HepG2 (cell line): ENCODE measurements at regions not wholly inside any gene's neighbourhood (a gene's known extent, or its start where the extent isn't known, plus 50 kb on each side); places are given as distances from the start of the nearest gene placed in this dataset.

ENCODE experiments used
- ATAC-seq: fragments of 200-7000 bp; cut with Tn5 transposase; 3 replicates; pipeline ENCODE4 v1.9.1; 2020; ENCODE audit warnings: mild to moderate bottlenecking, moderate library complexity
- BruUV-seq: library from RNA; stranded (reverse); fragments of 400-500 nt; replicated peaks from 2 replicates; lab custom pipeline; 2021; lab: Mats Ljungman, UMichigan
- CTCF ChIA-PET: fragments of 300-600 bp; formaldehyde crosslinking; extraction: SDS; loops from one replicate; lab custom pipeline; 2021; ENCODE audit warnings: low total read pairs, inconsistent platforms, low intra/inter-chr PET ratio; lab: Yijun Ruan, JAX
- POLR2A ChIA-PET: fragments of 350-600 bp; sonication (Branson Sonifier 250); formaldehyde crosslinking; loops from one replicate; lab custom pipeline; 2020; ENCODE audit warnings: antibody characterized with exemption, inconsistent platforms; lab: Yijun Ruan, JAX
- DNase-seq: peaks from one replicate; pipeline ENCODE4 v3.0.0-alpha.2; 2015; ENCODE audit warnings: low spot score
- FAIRE-seq: peaks from 3 replicates; lab custom pipeline; 2011; peaks lifted over from hg19 to GRCh38; lab: Jason Lieb, UNC
- H2AFZ ChIP-seq: one replicate; pipeline ENCODE4 v1.6.1; 2011; ENCODE audit warnings: low read length, inconsistent platforms
- H3K27ac ChIP-seq: fragments of 300-600 bp; 3 replicates; pipeline ENCODE4 v1.8.0; 2011; ENCODE audit warnings: mixed run types, mild to moderate bottlenecking, mixed read lengths, low read length, inconsistent platforms; ENCODE audit not compliant: insufficient read depth; ENCODE audit errors: extremely low read length
- H3K27me3 ChIP-seq, 2 experiments: fragments of 200-600 bp in 1 of 2; 2 replicates in 1 of 2; 3 replicates in 1 of 2; pipeline versions ENCODE4 v1.6.0 to v1.8.0; 2011; ENCODE audit warnings: low read length in 2 of 2, mild to moderate bottlenecking in 2 of 2, moderate library complexity in 2 of 2, inconsistent platforms in 1 of 2; ENCODE audit not compliant: insufficient read depth in 2 of 2, control insufficient read depth in 1 of 2
- H3K36me3 ChIP-seq, 2 experiments: fragments of 200-600 bp in 1 of 2; replicated peaks in 1 of 2; 2 replicates in 1 of 2; 3 replicates in 1 of 2; pipeline versions ENCODE4 v1.5.1 to v1.8.0; 2011; ENCODE audit warnings: low read length in 2 of 2, inconsistent platforms in 1 of 2; ENCODE audit not compliant: insufficient read depth in 2 of 2, control insufficient read depth in 1 of 2
- H3K4me1 ChIP-seq: 2 replicates; pipeline ENCODE4 v1.5.1; 2012; ENCODE audit warnings: low read length, inconsistent platforms; ENCODE audit not compliant: insufficient read depth
- H3K4me2 ChIP-seq: 2 replicates; pipeline ENCODE4 v1.6.0; 2011; ENCODE audit warnings: low read depth, low read length, inconsistent platforms
- H3K4me3 ChIP-seq, 3 experiments: fragments of 200-600 bp in 1 of 3; sonication (generic), shearing (Covaris generic) in 1 of 3; replicated peaks in 1 of 3; 2 replicates each; pipeline ENCODE4 v1.5.1; 2011 to 2016; ENCODE audit warnings: low read length in 3 of 3, inconsistent platforms in 2 of 3, low read depth in 2 of 3, mild to moderate bottlenecking in 2 of 3, control low read depth in 1 of 3, mixed read lengths in 1 of 3; ENCODE audit not compliant: insufficient read depth in 1 of 3
- H3K79me2 ChIP-seq: one replicate; pipeline ENCODE4 v1.6.1; 2011; ENCODE audit warnings: low read length, inconsistent platforms; ENCODE audit not compliant: insufficient read depth
- H3K9ac ChIP-seq: 2 replicates; pipeline ENCODE4 v1.6.0; 2011; ENCODE audit warnings: mild to moderate bottlenecking, low read depth, low read length, inconsistent platforms; ENCODE audit not compliant: insufficient read depth
- H3K9me3 ChIP-seq: 2 replicates; pipeline ENCODE4 v1.5.1; 2012; ENCODE audit warnings: mild to moderate bottlenecking, low read length
- H4K20me1 ChIP-seq: 2 replicates; pipeline ENCODE4 v1.6.0; 2011; ENCODE audit warnings: inconsistent platforms, mild to moderate bottlenecking, low read length, moderate library complexity; ENCODE audit not compliant: insufficient read depth
- ATF7-NPFF ChIP-seq: sonication (generic); formaldehyde crosslinking; IDR thresholded peaks from 2 replicates; pipeline ENCODE4 v1.8.1; 2023; ENCODE audit warnings: mild to moderate bottlenecking, low read depth, missing genetic modification reagents, moderate library complexity
- MED8 ChIP-seq: sonication (generic); formaldehyde crosslinking; IDR thresholded peaks from 2 replicates; pipeline ENCODE4 v1.8.1; 2023; ENCODE audit warnings: mild to moderate bottlenecking, missing genetic modification reagents; ENCODE audit not compliant: insufficient replicate concordance
- MLXIP ChIP-seq: sonication (generic); formaldehyde crosslinking; IDR thresholded peaks from 2 replicates; pipeline ENCODE4 v1.9.0; 2021; ENCODE audit warnings: missing genetic modification reagents, borderline replicate concordance
- POLR2AphosphoS2 ChIP-seq: IDR thresholded peaks from 2 replicates; pipeline ENCODE4 v1.6.1; 2011; ENCODE audit warnings: low read depth, low read length, improper control_type of control experiment
- SAFB2 ChIP-seq: sonication (generic); formaldehyde crosslinking; IDR thresholded peaks from 2 replicates; pipeline ENCODE4 v1.5.1; 2020; ENCODE audit warnings: missing genetic modification reagents, low read depth, mild to moderate bottlenecking, borderline replicate concordance
- ZFAT ChIP-seq: sonication (generic); formaldehyde crosslinking; conservative IDR thresholded peaks from 2 replicates; pipeline ENCODE4 v1.8.1; 2023; ENCODE audit warnings: missing genetic modification reagents, inconsistent platforms
- ZFP82 ChIP-seq: sonication (generic); formaldehyde crosslinking; IDR thresholded peaks from 2 replicates; pipeline ENCODE4 v1.5.1; 2020; ENCODE audit warnings: mild to moderate bottlenecking, missing genetic modification reagents, borderline replicate concordance
- ZNF180 ChIP-seq: sonication (generic); formaldehyde crosslinking; IDR thresholded peaks from 2 replicates; pipeline ENCODE4 v1.4.0; 2020; ENCODE audit warnings: low read depth, missing genetic modification reagents, borderline replicate concordance
- ZNF232 ChIP-seq: sonication (generic); formaldehyde crosslinking; IDR thresholded peaks from 2 replicates; pipeline ENCODE4 v1.4.0; 2020; ENCODE audit warnings: missing genetic modification reagents, borderline replicate concordance
- ZNF337 ChIP-seq: sonication (generic); formaldehyde crosslinking; IDR thresholded peaks from 2 replicates; pipeline ENCODE4 v1.5.1; 2020; ENCODE audit warnings: missing genetic modification reagents, low read depth, mild to moderate bottlenecking, borderline replicate concordance
- ZNF543 ChIP-seq: sonication (generic); formaldehyde crosslinking; IDR thresholded peaks from 2 replicates; pipeline ENCODE4 v1.4.0; 2020; ENCODE audit warnings: mild to moderate bottlenecking, missing genetic modification reagents
- ZSCAN25 ChIP-seq: sonication (generic); formaldehyde crosslinking; IDR thresholded peaks from 2 replicates; pipeline ENCODE4 v1.8.0; 2022; ENCODE audit warnings: mild to moderate bottlenecking, missing genetic modification reagents
- WGBS: methylation state at CpG from one replicate; pipeline ENCODE4 v1.1.6; 2017; ENCODE audit warnings: low lambda C conversion rate; 5-methylcytosine and 5-hydroxymethylcytosine counted together
- in situ Hi-C: cut with HindIII; loops from 2 replicates; pipeline ENCODE4 v1.10.0; 2017; ENCODE audit warnings: low pct_unique_long_range_greater_than_20kb; ENCODE audit not compliant: extremely low pct_ligation_motif_present
- intact Hi-C: fragments of 100-400 bp; cut with micrococcal nuclease; formaldehyde crosslinking; loops from one replicate; pipeline ENCODE4 v1.10.0; 2022; ENCODE audit not compliant: unreplicated experiment
- TF ChIP-seq, protein P1 (sequence below): sonication (generic); formaldehyde crosslinking; IDR thresholded peaks from 2 replicates; pipeline ENCODE4 v1.5.0; 2020; ENCODE audit warnings: mild to moderate bottlenecking, missing genetic modification reagents
- TF ChIP-seq, protein P2 (sequence below): IDR thresholded peaks from 2 replicates; pipeline ENCODE4 v1.6.1; 2016; ENCODE audit warnings: missing genetic modification reagents, missing compliant biosample characterization

GRCh38 chr19:31121501-31121900 lies 227.7 kb downstream of the TSHZ3 start (continued):
- TF ChIP-seq, protein P1, sequence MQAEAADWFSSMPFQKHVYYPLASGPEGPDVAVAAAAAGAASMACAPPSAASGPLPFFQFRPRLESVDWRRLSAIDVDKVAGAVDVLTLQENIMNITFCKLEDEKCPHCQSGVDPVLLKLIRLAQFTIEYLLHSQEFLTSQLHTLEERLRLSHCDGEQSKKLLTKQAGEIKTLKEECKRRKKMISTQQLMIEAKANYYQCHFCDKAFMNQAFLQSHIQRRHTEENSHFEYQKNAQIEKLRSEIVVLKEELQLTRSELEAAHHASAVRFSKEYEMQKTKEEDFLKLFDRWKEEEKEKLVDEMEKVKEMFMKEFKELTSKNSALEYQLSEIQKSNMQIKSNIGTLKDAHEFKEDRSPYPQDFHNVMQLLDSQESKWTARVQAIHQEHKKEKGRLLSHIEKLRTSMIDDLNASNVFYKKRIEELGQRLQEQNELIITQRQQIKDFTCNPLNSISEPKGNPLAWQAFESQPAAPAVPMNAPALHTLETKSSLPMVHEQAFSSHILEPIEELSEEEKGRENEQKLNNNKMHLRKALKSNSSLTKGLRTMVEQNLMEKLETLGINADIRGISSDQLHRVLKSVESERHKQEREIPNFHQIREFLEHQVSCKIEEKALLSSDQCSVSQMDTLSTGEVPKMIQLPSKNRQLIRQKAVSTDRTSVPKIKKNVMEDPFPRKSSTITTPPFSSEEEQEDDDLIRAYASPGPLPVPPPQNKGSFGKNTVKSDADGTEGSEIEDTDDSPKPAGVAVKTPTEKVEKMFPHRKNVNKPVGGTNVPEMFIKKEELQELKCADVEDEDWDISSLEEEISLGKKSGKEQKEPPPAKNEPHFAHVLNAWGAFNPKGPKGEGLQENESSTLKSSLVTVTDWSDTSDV (CRISPR knock-in tag): no peak
- no peak for TF ChIP-seq ZFP82
- TF ChIP-seq ZFAT (CRISPR knock-in tag): no peak

DNA sequence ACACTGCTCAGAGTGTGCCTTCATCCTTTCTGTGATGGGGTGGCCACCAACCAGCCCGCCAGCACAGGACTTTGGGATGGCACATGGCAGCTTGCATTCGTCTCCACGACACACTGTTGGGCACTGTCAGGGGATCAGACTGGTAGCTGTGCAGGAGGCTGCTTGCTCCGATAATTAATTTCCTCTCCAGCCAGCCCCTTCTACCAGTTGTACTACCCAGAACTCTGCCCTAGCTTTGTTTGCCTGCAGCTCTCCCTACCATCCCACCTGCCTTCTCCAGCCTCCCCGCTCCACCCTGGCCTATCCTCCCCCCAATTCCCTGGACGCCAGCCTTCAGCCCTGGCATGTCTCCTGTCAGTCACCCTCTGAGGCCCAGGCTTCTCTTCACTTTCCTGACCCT lies 228.3 kb downstream of the TSHZ3 start:
- Histone ChIP-seq H3K4me3 (no peak overlapping the region), H4K20me1 (no peaks in the 10 kb centered on the region), H3K27ac (no peak overlapping the region), H3K4me2 (no peak overlapping the region), H3K4me1 (no peaks in the 10 kb centered on the region), H3K9me3 (peaks cover 79% of the 10 kb centered on the region), H2AFZ (no peak overlapping the region), H3K36me3 (no peaks in the 10 kb centered on the region), H3K79me2 (no peaks in the 10 kb centered on the region), H3K27me3 (no peaks in the 10 kb centered on the region), H3K9ac (no peak overlapping the region)
- intact Hi-C loops (no loop called here), in situ Hi-C loops (no loop called here)
- CTCF ChIA-PET: no interaction called here
- POLR2A ChIA-PET: no interaction called here
- 0% methylated on average over 2 of the region's 6 CpGs for WGBS
- no peak for FAIRE-seq
- no TSS peak for BruUV-seq
- no peak for ATAC-seq
- no peak for DNase-seq
- TF ChIP-seq POLR2AphosphoS2: no peak
- TF ChIP-seq ZNF232: no peak
- TF ChIP-seq ZNF180 (CRISPR knock-in tag): no peak
- no peak for TF ChIP-seq SAFB2 (CRISPR knock-in tag)
- no peak for TF ChIP-seq ATF7-NPFF (CRISPR knock-in tag)
- TF ChIP-seq MED8 (CRISPR knock-in tag): no peak
- no peak for TF ChIP-seq ZNF543 (CRISPR knock-in tag)
- TF ChIP-seq, protein P2, sequence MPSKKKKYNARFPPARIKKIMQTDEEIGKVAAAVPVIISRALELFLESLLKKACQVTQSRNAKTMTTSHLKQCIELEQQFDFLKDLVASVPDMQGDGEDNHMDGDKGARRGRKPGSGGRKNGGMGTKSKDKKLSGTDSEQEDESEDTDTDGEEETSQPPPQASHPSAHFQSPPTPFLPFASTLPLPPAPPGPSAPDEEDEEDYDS (CRISPR knock-in tag): no peak
- no peak for TF ChIP-seq MLXIP (CRISPR knock-in tag)
- no peak for TF ChIP-seq ZNF337 (CRISPR knock-in tag)
- no peak for TF ChIP-seq ZSCAN25 (CRISPR knock-in tag)
